IMR-90 (cell line): ENCODE measurements at regions not wholly inside any gene's neighbourhood (a gene's known extent, or its start where the extent isn't known, plus 50 kb on each side); places are given as distances from the start of the nearest gene placed in this dataset.
A peak's percentile ranks its signal among the peaks of the same experiment; 100 is the strongest.

ENCODE experiments used
- ATAC-seq: fragments of 200-7000 bp; cut with Tn5 transposase; 2 replicates; pipeline ENCODE4 v1.9.1; 2020; ENCODE audit warnings: low read depth, mild to moderate bottlenecking, moderate library complexity
- BruUV-seq: library from RNA; stranded (reverse); fragments of 400-500 nt; replicated peaks from 2 replicates; lab custom pipeline; 2021; lab: Mats Ljungman, UMichigan
- CTCF ChIA-PET: fragments of 300-600 bp; formaldehyde crosslinking; extraction: SDS; loops from one replicate; lab custom pipeline; 2021; ENCODE audit warnings: antibody characterized with exemption; lab: Yijun Ruan, JAX
- POLR2A ChIA-PET: fragments of 300-600 bp; sonication (Branson Sonifier 250); formaldehyde crosslinking; loops from one replicate; lab custom pipeline; 2022; ENCODE audit warnings: antibody characterized with exemption; ENCODE audit not compliant: unreplicated experiment; lab: Charles Lee
- DNase-seq: peaks from one replicate; pipeline ENCODE4 v3.0.0; 2013
- H2AFZ ChIP-seq: replicated peaks from 2 replicates; pipeline ENCODE3; 2013; ENCODE audit warnings: low read length, mild to moderate bottlenecking; ENCODE audit not compliant: poor library complexity
- H2AK5ac ChIP-seq: 2 replicates; pipeline ENCODE4 v1.6.1; 2013; ENCODE audit warnings: low read depth, low read length, inconsistent platforms
- H2AK9ac ChIP-seq: replicated peaks from 2 replicates; pipeline ENCODE3; 2013; ENCODE audit warnings: mild to moderate bottlenecking, low read depth, low read length, moderate library complexity; ENCODE audit not compliant: poor library complexity
- H2BK120ac ChIP-seq: 2 replicates; pipeline ENCODE4 v1.6.1; 2013; ENCODE audit warnings: low read depth, low read length, inconsistent platforms
- H2BK15ac ChIP-seq: 3 replicates; pipeline ENCODE4 v1.6.1; 2013; ENCODE audit warnings: low read depth, low read length, inconsistent platforms
- H2BK20ac ChIP-seq: 2 replicates; pipeline ENCODE4 v1.6.1; 2013; ENCODE audit warnings: low read depth, mild to moderate bottlenecking, inconsistent platforms, low read length, moderate library complexity
- H2BK5ac ChIP-seq: 2 replicates; pipeline ENCODE4 v1.6.1; 2013; ENCODE audit warnings: mild to moderate bottlenecking, low read depth, low read length, inconsistent platforms; ENCODE audit not compliant: poor library complexity, severe bottlenecking
- H3K14ac ChIP-seq: replicated peaks from 2 replicates; pipeline ENCODE4 v1.6.1; 2013; ENCODE audit warnings: low read depth, low read length, inconsistent platforms
- H3K18ac ChIP-seq: 2 replicates; pipeline ENCODE4 v1.6.1; 2013; ENCODE audit warnings: low read depth, low read length, control low read depth
- H3K23ac ChIP-seq: 2 replicates; pipeline ENCODE4 v1.6.1; 2013; ENCODE audit warnings: low read depth, low read length, inconsistent platforms
- H3K27ac ChIP-seq: 2 replicates; pipeline ENCODE4 v1.5.1; 2013; ENCODE audit warnings: mild to moderate bottlenecking, control low read depth, low read length; ENCODE audit not compliant: insufficient read depth
- H3K27me3 ChIP-seq: 2 replicates; pipeline ENCODE4 v1.6.1; 2013; ENCODE audit warnings: low read length; ENCODE audit not compliant: control insufficient read depth, insufficient read depth
- H3K36me3 ChIP-seq: 2 replicates; pipeline ENCODE4 v1.6.1; 2013; ENCODE audit warnings: low read length, mixed read lengths; ENCODE audit not compliant: control insufficient read depth, insufficient read depth
- H3K4ac ChIP-seq: 2 replicates; pipeline ENCODE4 v1.6.1; 2013; ENCODE audit warnings: low read depth, low read length, inconsistent platforms
- H3K4me1 ChIP-seq: 2 replicates; pipeline ENCODE4 v1.6.1; 2013; ENCODE audit warnings: low read length, mixed read lengths; ENCODE audit not compliant: control insufficient read depth, insufficient read depth
- H3K4me2 ChIP-seq: 2 replicates; pipeline ENCODE4 v1.6.1; 2013; ENCODE audit warnings: low read depth, mild to moderate bottlenecking, control low read depth, low read length, moderate library complexity
- H3K4me3 ChIP-seq: 2 replicates; pipeline ENCODE4 v1.5.1; 2013; ENCODE audit warnings: low read depth, mild to moderate bottlenecking, control low read depth, low read length, moderate library complexity; ENCODE audit not compliant: insufficient read depth
- H3K56ac ChIP-seq: 2 replicates; pipeline ENCODE4 v1.6.1; 2013; ENCODE audit warnings: low read length, inconsistent platforms; ENCODE audit not compliant: insufficient read depth; ENCODE audit errors: extremely low read depth
- H3K79me1 ChIP-seq, 2 experiments: 2 replicates each; pipeline ENCODE4 v1.6.1; 2013; ENCODE audit warnings: low read length in 2 of 2, inconsistent platforms in 1 of 2, low read depth in 1 of 2
- H3K9ac ChIP-seq: 2 replicates; pipeline ENCODE4 v1.6.1; 2013; ENCODE audit warnings: low read depth, low read length, control low read depth
- H3K9me1 ChIP-seq: 2 replicates; pipeline ENCODE4 v1.6.1; 2013; ENCODE audit warnings: low read length, inconsistent platforms; ENCODE audit not compliant: insufficient read depth
- H3K9me3 ChIP-seq: 2 replicates; pipeline ENCODE4 v1.6.1; 2013; ENCODE audit warnings: low read length; ENCODE audit not compliant: control insufficient read depth, insufficient read depth
- H4K20me1 ChIP-seq: 2 replicates; pipeline ENCODE4 v1.6.1; 2013; ENCODE audit warnings: low read length, inconsistent platforms; ENCODE audit not compliant: insufficient read depth
- H4K5ac ChIP-seq: 2 replicates; pipeline ENCODE4 v1.6.1; 2013; ENCODE audit warnings: mild to moderate bottlenecking, low read depth, low read length, control low read depth
- H4K8ac ChIP-seq, 2 experiments: 2 replicates each; pipeline ENCODE4 v1.6.1; 2013; ENCODE audit warnings: low read depth in 2 of 2, low read length in 2 of 2, control low read depth in 1 of 2, inconsistent platforms in 1 of 2
- H4K91ac ChIP-seq: 2 replicates; pipeline ENCODE4 v1.6.1; 2013; ENCODE audit warnings: low read depth, low read length, inconsistent platforms; ENCODE audit not compliant: insufficient read depth
- FOS ChIP-seq: fragments of 150-350 bp; IDR thresholded peaks from 2 replicates; pipeline ENCODE4 v1.6.1; 2016; ENCODE audit warnings: low read depth, low read length
- MAFK ChIP-seq: IDR thresholded peaks from 2 replicates; pipeline ENCODE4 v1.6.1; 2012; ENCODE audit warnings: low read depth, low read length, improper control_type of control experiment
- MAZ ChIP-seq: IDR thresholded peaks from 2 replicates; pipeline ENCODE4 v1.6.1; 2012; ENCODE audit warnings: low read depth, mild to moderate bottlenecking, low read length, improper control_type of control experiment, moderate library complexity, borderline replicate concordance
- MXI1 ChIP-seq: IDR thresholded peaks from 2 replicates; pipeline ENCODE4 v1.6.1; 2012; ENCODE audit warnings: low read depth, mild to moderate bottlenecking, low read length, moderate library complexity, borderline replicate concordance
- whole genome bisulfite sequencing, 2 experiments: methylation state at CpG; one replicate each; pipeline versions ENCODE4 v1.1.5 to v1.1.7; 2013; ENCODE audit warnings: missing lambda C conversion rate in 2 of 2; ENCODE audit not compliant: insufficient read length in 1 of 2; ENCODE audit errors: extremely low coverage in 2 of 2; 5-methylcytosine and 5-hydroxymethylcytosine counted together
- dilution Hi-C: fragments of 300-500 bp; cut with HindIII; formaldehyde crosslinking; loops from one replicate; pipeline ENCODE4 v1.14.3; 2018; ENCODE audit warnings: low sequenced_read_pairs; ENCODE audit not compliant: unreplicated experiment
- in situ Hi-C: fragments of 300-500 bp; cut with MboI; formaldehyde crosslinking; loops from 3 replicates; pipeline ENCODE4 v1.14.3; 2019; ENCODE audit warnings: low sequenced_read_pairs, inconsistent platforms, mixed read lengths
- intact Hi-C: fragments of 100-400 bp; cut with micrococcal nuclease; formaldehyde crosslinking; loops from 2 replicates; pipeline ENCODE4 v1.10.0; 2022
- TF ChIP-seq, protein P1 (sequence below): fragments of 150-350 bp; IDR thresholded peaks from 2 replicates; pipeline ENCODE4 v1.6.1; 2016; ENCODE audit warnings: low read depth, mild to moderate bottlenecking, low read length, moderate library complexity, borderline replicate concordance
- TF ChIP-seq, protein P2 (sequence below): fragments of 150-350 bp; IDR thresholded peaks from 2 replicates; pipeline ENCODE4 v1.6.1; 2017; ENCODE audit warnings: mild to moderate bottlenecking, antibody characterized with exemption, low read length, low read depth

DNA sequence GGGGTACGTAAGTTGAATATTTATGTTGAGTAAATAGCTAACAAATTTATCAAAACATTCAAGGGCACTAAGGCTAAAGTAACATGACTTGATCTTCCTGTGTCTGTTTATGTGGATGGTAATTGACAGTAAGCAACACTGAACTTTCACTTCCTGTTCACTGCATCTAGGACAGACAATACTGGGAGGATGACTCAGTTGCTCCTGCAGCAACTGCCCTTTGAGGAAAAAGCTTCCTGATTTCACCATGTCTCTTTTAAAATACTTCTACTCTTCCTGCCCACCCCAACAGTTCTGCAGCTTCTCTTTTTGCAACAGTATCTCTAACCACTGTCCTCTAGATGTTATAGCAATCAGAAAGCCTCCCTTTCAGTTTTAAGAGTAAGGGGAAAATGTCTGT, 76.6 kb upstream of the HGF start:
- ATAC-seq (peak; percentile 95), DNase-seq (peak; percentile 74)
- H2AK5ac ChIP-seq = no peak overlapping the region
- H4K20me1 ChIP-seq = no peaks in the 10 kb centered on the region
- peak overlapping the region; percentile 41 for H3K4me2 ChIP-seq
- H3K23ac ChIP-seq = no peak overlapping the region
- H3K9me3 ChIP-seq = no peaks in the 10 kb centered on the region
- H4K91ac ChIP-seq = no peak overlapping the region
- H3K36me3 ChIP-seq = no peaks in the 10 kb centered on the region
- no peak overlapping the region for H3K56ac ChIP-seq
- H3K4me1 ChIP-seq = no peaks in the 10 kb centered on the region; the same call in 1 of the 2 replicates
- H3K18ac ChIP-seq = no peak overlapping the region; the same call in 1 of the 2 replicates
- no peak overlapping the region for H3K4ac ChIP-seq
- TF ChIP-seq FOS (peak; percentile 6; the same call in 1 of the 2 replicates), MAFK (no peak), MAZ (no peak), MXI1 (no peak)
- TF ChIP-seq, protein P1, sequence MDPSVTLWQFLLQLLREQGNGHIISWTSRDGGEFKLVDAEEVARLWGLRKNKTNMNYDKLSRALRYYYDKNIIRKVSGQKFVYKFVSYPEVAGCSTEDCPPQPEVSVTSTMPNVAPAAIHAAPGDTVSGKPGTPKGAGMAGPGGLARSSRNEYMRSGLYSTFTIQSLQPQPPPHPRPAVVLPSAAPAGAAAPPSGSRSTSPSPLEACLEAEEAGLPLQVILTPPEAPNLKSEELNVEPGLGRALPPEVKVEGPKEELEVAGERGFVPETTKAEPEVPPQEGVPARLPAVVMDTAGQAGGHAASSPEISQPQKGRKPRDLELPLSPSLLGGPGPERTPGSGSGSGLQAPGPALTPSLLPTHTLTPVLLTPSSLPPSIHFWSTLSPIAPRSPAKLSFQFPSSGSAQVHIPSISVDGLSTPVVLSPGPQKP = no peak
- TF ChIP-seq, protein P2, sequence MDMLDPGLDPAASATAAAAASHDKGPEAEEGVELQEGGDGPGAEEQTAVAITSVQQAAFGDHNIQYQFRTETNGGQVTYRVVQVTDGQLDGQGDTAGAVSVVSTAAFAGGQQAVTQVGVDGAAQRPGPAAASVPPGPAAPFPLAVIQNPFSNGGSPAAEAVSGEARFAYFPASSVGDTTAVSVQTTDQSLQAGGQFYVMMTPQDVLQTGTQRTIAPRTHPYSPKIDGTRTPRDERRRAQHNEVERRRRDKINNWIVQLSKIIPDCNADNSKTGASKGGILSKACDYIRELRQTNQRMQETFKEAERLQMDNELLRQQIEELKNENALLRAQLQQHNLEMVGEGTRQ = no peak
- no peak overlapping the region for H2BK15ac ChIP-seq
- H3K9ac ChIP-seq = no peak overlapping the region
- peak overlapping the region; percentile 7; the same call in 1 of the 2 replicates for H2BK120ac ChIP-seq
- H2BK20ac ChIP-seq = 0 out of 2 replicates have a peak overlapping the region, but pooled peaks have one; percentile 6
- WGBS, 2 experiments = no CpG with 5 or more reads among the region's 1 CpG
- no peak overlapping the region for H4K5ac ChIP-seq
- no peaks in the 10 kb centered on the region for H3K9me1 ChIP-seq
- H4K8ac ChIP-seq = peak overlapping the region; percentile 13 to 85; a peak in 2 of 4 replicates
- dilution Hi-C loops = no loop called here
- peak overlapping the region; percentile 29 for H2AFZ ChIP-seq
- intact Hi-C loops = no loop called here
- H3K14ac ChIP-seq = no peak overlapping the region
- H3K4me3 ChIP-seq = no peak overlapping the region
- POLR2A ChIA-PET = interaction anchor here (0.6 to 0.7 kb wide), 2 partner anchors 87 to 230 kb away, joined by 3 read pairs; no protein-coding TSS in a partner anchor
- no peaks in the 10 kb centered on the region for H3K79me1 ChIP-seq
- H3K27ac ChIP-seq = no peak overlapping the region
- H3K27me3 ChIP-seq = no peaks in the 10 kb centered on the region
- no TSS peak for BruUV-seq
- peak overlapping the region; percentile 68 for H2BK5ac ChIP-seq
- no peak overlapping the region for H2AK9ac ChIP-seq
- CTCF ChIA-PET = interaction anchor here (0.6 to 1.5 kb wide), 3 partner anchors 12 to 239 kb away, joined by 3 to 4 read pairs (median 3); no protein-coding TSS in a partner anchor
- in situ Hi-C loops = no loop called here
